ENCODE measurements at regions not wholly inside any gene's neighbourhood (a gene's known extent, or its start where the extent isn't known, plus 50 kb on each side); places are given as distances from the start of the nearest gene placed in this dataset.
"Not testable (repeated sequence)": the region's sequence is repeated elsewhere in the genome, so short reads cannot be mapped to it uniquely, and the experiment has no call there.

- not testable (repeated sequence) for H3K9me3 Mint-ChIP-seq, H3K4me1 Mint-ChIP-seq, H3K27me3 Mint-ChIP-seq, H3K27ac Mint-ChIP-seq, H3K4me3 Mint-ChIP-seq, H3K36me3 Mint-ChIP-seq
Observed at GRCh38 chr11:67774175-67774574, 99.8 kb upstream of the ALDH3B2 start.

DNA sequence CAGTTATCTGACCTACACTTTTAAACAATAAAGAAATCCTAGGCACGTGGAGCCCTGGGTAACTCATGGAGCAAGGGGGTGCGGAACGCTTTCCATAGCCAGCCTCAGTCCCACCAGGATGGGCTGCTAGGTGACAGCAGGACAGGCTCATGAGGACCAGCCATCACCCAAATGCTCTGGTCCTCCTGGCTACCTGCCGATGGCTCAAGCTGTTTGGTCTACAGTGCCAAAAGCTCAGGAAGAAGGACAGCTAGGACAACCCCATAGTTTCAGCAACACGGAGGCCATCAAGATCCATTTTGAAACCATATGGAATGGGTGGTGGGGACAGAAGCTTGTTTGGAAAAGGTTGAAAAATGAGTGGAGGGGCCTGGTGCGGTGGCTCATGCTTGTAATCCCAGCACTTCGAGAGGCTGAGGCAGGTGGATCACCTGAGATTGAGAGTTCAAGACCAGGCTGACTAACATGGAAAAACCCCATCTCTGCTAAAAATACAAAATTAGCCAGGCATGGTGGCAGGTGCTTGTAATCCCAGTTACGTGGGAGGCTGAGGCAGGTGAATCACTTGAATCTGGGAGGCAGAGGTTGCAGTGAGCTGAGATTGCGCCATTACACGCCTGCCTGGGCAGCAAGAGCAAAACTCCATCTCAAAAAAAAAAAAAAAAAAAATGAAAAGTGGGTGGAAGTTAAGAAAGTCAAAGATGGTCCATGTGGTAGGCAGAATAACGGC, 93.7 kb upstream of the ALDH3B2 start:
- H3K27me3 Mint-ChIP-seq, H3K9me3 Mint-ChIP-seq, H3K27ac Mint-ChIP-seq, H3K4me3 Mint-ChIP-seq, H3K36me3 Mint-ChIP-seq, H3K4me1 Mint-ChIP-seq: not testable (repeated sequence)

DNA sequence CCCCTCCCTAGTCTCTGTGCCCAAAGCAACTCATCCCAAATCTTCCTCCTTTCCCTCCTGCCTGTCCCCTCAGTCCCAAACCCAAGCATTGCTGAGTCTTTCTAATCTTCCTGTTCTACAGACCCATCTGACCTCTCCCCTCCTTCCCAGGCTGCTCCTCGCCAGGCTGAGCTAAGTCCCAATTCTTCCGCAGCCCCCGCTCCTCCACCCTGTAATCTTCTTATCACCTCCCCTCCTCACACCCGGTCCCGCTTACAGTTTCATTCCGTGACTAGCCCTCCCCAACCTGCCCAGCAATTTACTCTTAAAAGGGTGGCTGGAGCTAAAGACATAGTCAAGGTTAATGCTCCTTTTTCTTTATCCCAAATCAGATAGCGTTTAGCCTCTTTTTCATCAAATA, 86.8 kb upstream of the ALDH3B2 start:
- not testable (repeated sequence) for H3K4me3 Mint-ChIP-seq, H3K9me3 Mint-ChIP-seq, H3K36me3 Mint-ChIP-seq, H3K27ac Mint-ChIP-seq, H3K27me3 Mint-ChIP-seq, H3K4me1 Mint-ChIP-seq

GRCh38 chr11:67759321-67759720, 84.9 kb upstream of the ALDH3B2 start:
- not testable (repeated sequence) for H3K36me3 Mint-ChIP-seq, H3K4me3 Mint-ChIP-seq, H3K4me1 Mint-ChIP-seq, H3K27me3 Mint-ChIP-seq, H3K9me3 Mint-ChIP-seq, H3K27ac Mint-ChIP-seq

DNA sequence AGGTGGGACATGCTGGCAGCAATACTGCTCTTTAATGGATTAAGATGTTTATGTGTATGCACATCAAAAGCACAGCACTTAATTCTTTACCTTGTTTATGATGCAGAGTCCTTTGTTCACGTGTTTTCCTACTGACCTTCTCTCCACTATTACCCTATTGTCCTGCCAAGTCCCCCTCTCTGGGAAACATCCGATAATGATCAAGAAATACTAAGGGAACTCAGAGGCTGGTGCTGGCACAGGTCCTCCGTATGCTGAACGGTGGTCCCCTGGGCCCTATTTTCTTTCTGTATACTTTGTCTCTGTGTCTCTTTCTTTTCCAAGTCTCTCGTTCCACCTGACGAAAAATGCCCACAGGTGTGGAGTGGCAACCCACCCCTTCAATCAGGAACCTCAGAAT, 84.0 kb upstream of the ALDH3B2 start:
- not testable (repeated sequence) for H3K27ac Mint-ChIP-seq, H3K4me1 Mint-ChIP-seq, H3K9me3 Mint-ChIP-seq, H3K27me3 Mint-ChIP-seq, H3K36me3 Mint-ChIP-seq, H3K4me3 Mint-ChIP-seq

DNA sequence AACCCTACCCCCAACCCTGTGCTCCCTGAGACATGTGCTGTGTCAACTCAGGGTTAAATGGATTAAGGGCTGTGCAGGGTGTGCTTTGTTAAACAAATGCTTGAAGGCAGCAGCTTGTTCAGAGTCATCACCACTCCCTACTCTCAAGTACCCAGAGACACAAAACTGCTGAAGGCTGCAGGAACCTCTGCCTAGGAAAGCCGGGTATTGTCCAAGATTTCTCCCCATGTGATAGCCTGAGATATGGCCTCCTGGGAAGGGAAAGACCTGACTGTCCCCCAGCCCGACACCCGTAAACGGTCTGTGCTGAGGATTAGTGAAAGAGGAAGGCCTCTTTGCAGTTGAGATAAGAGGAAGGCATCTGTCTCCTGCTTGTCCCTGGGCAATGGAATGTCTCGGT, 83.6 kb upstream of the ALDH3B2 start:
- H3K36me3 Mint-ChIP-seq, H3K9me3 Mint-ChIP-seq, H3K4me1 Mint-ChIP-seq, H3K27me3 Mint-ChIP-seq, H3K4me3 Mint-ChIP-seq, H3K27ac Mint-ChIP-seq: not testable (repeated sequence)

DNA sequence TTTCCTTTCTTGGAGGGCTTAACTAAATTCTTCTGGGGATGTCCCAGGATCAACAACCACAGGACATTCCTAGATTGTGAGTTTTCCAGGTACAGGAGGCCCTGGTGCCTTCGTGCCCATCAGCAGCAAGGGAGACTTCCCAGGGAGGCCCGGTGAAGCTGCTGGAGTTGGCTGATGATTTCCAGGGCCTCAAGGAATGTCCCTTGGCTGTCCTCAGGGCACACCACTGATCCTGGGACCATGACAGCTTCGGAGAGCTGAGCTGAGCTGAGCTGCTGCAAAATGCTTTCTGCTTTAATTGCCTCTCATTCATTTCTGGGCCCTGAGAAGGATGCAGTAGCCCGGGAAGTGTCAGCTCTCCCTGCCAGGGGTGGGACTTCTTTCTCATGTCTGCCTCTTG, 79.4 kb upstream of the ALDH3B2 start:
- not testable (repeated sequence) for H3K36me3 Mint-ChIP-seq, H3K9me3 Mint-ChIP-seq, H3K27me3 Mint-ChIP-seq, H3K27ac Mint-ChIP-seq, H3K4me1 Mint-ChIP-seq, H3K4me3 Mint-ChIP-seq

- no peak overlapping the region for H3K4me3 Mint-ChIP-seq
- H3K9me3 Mint-ChIP-seq: no peaks in the 10 kb centered on the region
- no peaks in the 10 kb centered on the region for H3K4me1 Mint-ChIP-seq
- H3K27ac Mint-ChIP-seq: no peak overlapping the region
- H3K36me3 Mint-ChIP-seq: no peaks in the 10 kb centered on the region
- H3K27me3 Mint-ChIP-seq: no peaks in the 10 kb centered on the region
Observed at GRCh38 chr11:67745181-67745726, 70.8 kb upstream of the ALDH3B2 start.

DNA sequence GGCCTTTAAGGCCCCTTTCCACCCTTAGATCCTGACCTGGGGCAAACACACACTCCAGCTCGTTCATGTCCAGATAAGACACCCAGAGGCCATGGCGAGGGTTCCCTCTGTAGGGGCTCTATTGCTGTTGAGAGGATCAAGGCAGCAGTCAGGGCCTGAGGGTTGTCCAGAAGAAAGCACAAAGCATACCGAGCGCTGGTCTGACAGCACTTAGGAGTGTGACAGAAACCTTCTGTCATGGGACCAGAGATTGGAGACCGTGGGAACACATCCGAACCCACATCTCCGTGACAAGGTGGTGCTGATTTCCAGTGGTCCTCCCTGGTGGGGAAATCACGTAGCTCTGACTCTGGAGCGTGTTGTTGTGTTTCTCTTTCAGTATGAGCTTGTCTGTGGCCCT, 69.8 kb upstream of the ALDH3B2 start:
- not testable (repeated sequence) for H3K9me3 Mint-ChIP-seq, H3K4me3 Mint-ChIP-seq, H3K27ac Mint-ChIP-seq, H3K4me1 Mint-ChIP-seq, H3K36me3 Mint-ChIP-seq, H3K27me3 Mint-ChIP-seq

DNA sequence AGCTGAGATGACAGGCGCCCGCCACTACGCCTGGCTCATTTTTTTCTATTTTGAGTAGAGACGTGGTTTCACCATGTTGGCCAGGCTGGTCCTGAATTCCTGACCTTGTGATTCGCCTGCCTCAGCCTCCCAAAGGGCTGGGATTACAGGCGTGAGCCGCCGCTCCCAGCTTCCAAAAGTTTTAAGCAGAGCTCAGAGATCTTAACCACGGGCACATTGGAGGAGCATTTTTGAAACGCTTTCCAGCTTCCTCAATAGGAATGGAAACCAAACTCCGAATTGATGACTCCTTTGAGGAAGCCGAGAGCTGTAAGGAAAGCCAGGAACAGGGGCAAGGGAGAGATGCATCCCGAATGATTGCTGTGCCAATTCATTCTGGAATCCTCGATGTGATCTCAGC, 63.8 kb upstream of the ALDH3B2 start:
- H3K4me3 Mint-ChIP-seq, H3K4me1 Mint-ChIP-seq, H3K36me3 Mint-ChIP-seq, H3K27me3 Mint-ChIP-seq, H3K9me3 Mint-ChIP-seq: not testable (repeated sequence)
- peak overlapping the region; percentile 35 for H3K27ac Mint-ChIP-seq

- not testable (repeated sequence) for H3K27me3 Mint-ChIP-seq, H3K4me1 Mint-ChIP-seq, H3K9me3 Mint-ChIP-seq, H3K36me3 Mint-ChIP-seq, H3K27ac Mint-ChIP-seq, H3K4me3 Mint-ChIP-seq
Observed at GRCh38 chr11:67737562-67738080, 63.2 kb upstream of the ALDH3B2 start.

DNA sequence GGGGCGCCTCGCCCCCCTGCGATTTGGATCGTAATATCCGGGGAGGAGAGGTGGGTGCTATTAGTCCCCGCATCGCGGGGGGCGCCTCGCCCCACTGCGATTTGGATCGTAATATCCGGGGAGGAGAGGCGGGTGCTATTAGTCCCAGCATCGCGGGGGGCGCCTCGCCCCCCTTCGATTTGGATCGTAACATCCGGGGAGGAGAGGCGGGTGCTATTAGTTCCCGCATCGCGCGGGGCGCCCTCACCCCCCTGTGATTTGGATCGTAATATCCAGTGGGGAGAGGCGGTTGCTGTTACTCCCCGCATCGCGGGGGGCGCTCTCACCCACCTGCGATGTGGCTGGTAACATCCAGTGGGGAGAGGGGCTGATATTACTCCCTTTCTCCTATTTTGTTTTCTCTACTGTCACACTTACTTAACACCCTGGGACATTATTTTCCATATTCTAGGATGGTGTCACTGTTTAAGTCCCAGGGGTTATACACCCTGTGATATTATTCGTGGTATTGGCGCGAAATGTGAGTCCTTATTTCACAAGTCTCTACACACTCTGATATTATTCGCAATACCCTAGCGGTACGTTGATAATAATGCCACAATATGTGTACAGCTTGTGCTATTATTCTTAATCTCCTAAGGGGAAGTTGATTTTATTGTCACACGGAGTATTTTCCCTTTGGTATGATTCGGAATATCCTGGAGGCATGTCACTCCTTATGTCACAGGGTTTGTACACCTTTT, 57.8 kb upstream of the ALDH3B2 start:
- Mint-ChIP-seq H3K4me3 (peak overlapping the region; percentile 80), H3K36me3 (no peaks in the 10 kb centered on the region), H3K27ac (no peak overlapping the region), H3K27me3 (peaks cover 12% of the 10 kb centered on the region), H3K4me1 (peaks cover 18% of the 10 kb centered on the region), H3K9me3 (no peaks in the 10 kb centered on the region)

GRCh38 chr11:67731583-67731982, 57.2 kb upstream of the ALDH3B2 start:
- no peak overlapping the region for H3K27ac Mint-ChIP-seq
- peaks cover 24% of the 10 kb centered on the region for H3K4me1 Mint-ChIP-seq
- H3K9me3 Mint-ChIP-seq: no peaks in the 10 kb centered on the region
- H3K27me3 Mint-ChIP-seq: peaks cover 12% of the 10 kb centered on the region
- H3K4me3 Mint-ChIP-seq: peak overlapping the region; percentile 80
- no peaks in the 10 kb centered on the region for H3K36me3 Mint-ChIP-seq

- not testable (repeated sequence) for H3K27ac Mint-ChIP-seq, H3K36me3 Mint-ChIP-seq, H3K9me3 Mint-ChIP-seq, H3K4me3 Mint-ChIP-seq
- peaks cover 12% of the 10 kb centered on the region for H3K27me3 Mint-ChIP-seq
- peaks cover 24% of the 10 kb centered on the region for H3K4me1 Mint-ChIP-seq
Observed at GRCh38 chr11:67728163-67728571, 53.7 kb upstream of the ALDH3B2 start.

GRCh38 chr11:67727066-67728040, 52.9 kb upstream of the ALDH3B2 start:
- not testable (repeated sequence) for H3K9me3 Mint-ChIP-seq, H3K36me3 Mint-ChIP-seq, H3K4me3 Mint-ChIP-seq, H3K27me3 Mint-ChIP-seq
- Mint-ChIP-seq H3K4me1 (peaks cover 24% of the 10 kb centered on the region), H3K27ac (peak overlapping the region; percentile 17)
